GM18502 (cell line): ENCODE measurements at regions not wholly inside any gene's neighbourhood (a gene's known extent, or its start where the extent isn't known, plus 50 kb on each side); places are given as distances from the start of the nearest gene placed in this dataset.

Experiments
- ATAC-seq: cut with Tn5 transposase; IDR thresholded peaks from one replicate; pipeline ENCODE4 v1.9.1; 2021; ENCODE audit warnings: mild to moderate bottlenecking; ENCODE audit not compliant: unreplicated experiment, poor library complexity

GRCh38 chr3:18838758-18839157 is 309.6 kb upstream of the KCNH8 start:
- ATAC-seq, result no peak

- ATAC-seq, result no peak
These were observed 311.1 kb upstream of the KCNH8 start for GRCh38 chr3:18837137-18837755.

- no peak for ATAC-seq
These were observed 313.3 kb upstream of the KCNH8 start for GRCh38 chr3:18835021-18835420.

- ATAC-seq, result no peak
These were observed 318.2 kb upstream of the KCNH8 start for GRCh38 chr3:18830087-18830486.

- ATAC-seq, result no peak
These were observed 319.7 kb upstream of the KCNH8 start for GRCh38 chr3:18828637-18829036.

GRCh38 chr3:18827664-18828063 is 320.6 kb upstream of the KCNH8 start:
- no peak for ATAC-seq

GRCh38 chr3:18825665-18826064 is 322.6 kb upstream of the KCNH8 start:
- no peak for ATAC-seq

GRCh38 chr3:18813300-18813699 is 335.0 kb upstream of the KCNH8 start:
- ATAC-seq, result no peak

GRCh38 chr3:18812316-18812715 is 336.0 kb upstream of the KCNH8 start:
- ATAC-seq, result no peak

GRCh38 chr3:18810306-18810661 is 338.0 kb upstream of the KCNH8 start:
- no peak for ATAC-seq

GRCh38 chr3:18809640-18810305 is 338.5 kb upstream of the KCNH8 start:
- no peak for ATAC-seq

GRCh38 chr3:18808429-18808828 is 339.9 kb upstream of the KCNH8 start:
- no peak for ATAC-seq

GRCh38 chr3:18807593-18807992 is 340.7 kb upstream of the KCNH8 start:
- ATAC-seq, result no peak

- no peak for ATAC-seq
These were observed 341.7 kb upstream of the KCNH8 start for GRCh38 chr3:18806633-18807032.

GRCh38 chr3:18797378-18797777 is 350.9 kb upstream of the KCNH8 start:
- no peak for ATAC-seq

GRCh38 chr3:18795078-18795477 is 353.2 kb upstream of the KCNH8 start:
- no peak for ATAC-seq

GRCh38 chr3:18791752-18792151 is 356.6 kb upstream of the KCNH8 start:
- no peak for ATAC-seq

GRCh38 chr3:18791182-18791581 is 357.1 kb upstream of the KCNH8 start:
- ATAC-seq, result no peak

GRCh38 chr3:18790384-18790783 is 357.9 kb upstream of the KCNH8 start:
- ATAC-seq, result no peak

- no peak for ATAC-seq
These were observed 358.6 kb upstream of the KCNH8 start for GRCh38 chr3:18789734-18790133.

GRCh38 chr3:18787441-18787840 is 360.9 kb upstream of the KCNH8 start:
- no peak for ATAC-seq

- ATAC-seq, result no peak
These were observed 361.5 kb upstream of the KCNH8 start for GRCh38 chr3:18786650-18787323.
